ENCODE measurements at regions not wholly inside any gene's neighbourhood (a gene's known extent, or its start where the extent isn't known, plus 50 kb on each side); places are given as distances from the start of the nearest gene placed in this dataset.

GRCh38 chr18:29096079-29096770 is 919.3 kb upstream of the CDH2 start (continued):
- TF ChIP-seq CHD7 (IDR thresholded peaks at IDR 0.05; ENCODE audit: insufficient replicate concordance, low read length) (no peak), FOSL1 (IDR thresholded peaks at IDR 0.05; ENCODE audit: insufficient read depth, low read depth, low read length) (no peak)
